Epithelial cell of prostate (primary cell): ENCODE measurements at regions not wholly inside any gene's neighbourhood (a gene's known extent, or its start where the extent isn't known, plus 50 kb on each side); places are given as distances from the start of the nearest gene placed in this dataset.
"Not testable (repeated sequence)": the region's sequence is repeated elsewhere in the genome, so short reads cannot be mapped to it uniquely, and the experiment has no call there.

ENCODE experiments used
- DNase-seq: peaks from one replicate; pipeline ENCODE4 v3.0.0-alpha.2; 2011; ENCODE audit warnings: low read depth, low spot score
- H3K27ac ChIP-seq: fragments of 450-650 bp; 2 replicates; pipeline ENCODE4 v1.5.1; 2017; ENCODE audit warnings: mild to moderate bottlenecking

DNA sequence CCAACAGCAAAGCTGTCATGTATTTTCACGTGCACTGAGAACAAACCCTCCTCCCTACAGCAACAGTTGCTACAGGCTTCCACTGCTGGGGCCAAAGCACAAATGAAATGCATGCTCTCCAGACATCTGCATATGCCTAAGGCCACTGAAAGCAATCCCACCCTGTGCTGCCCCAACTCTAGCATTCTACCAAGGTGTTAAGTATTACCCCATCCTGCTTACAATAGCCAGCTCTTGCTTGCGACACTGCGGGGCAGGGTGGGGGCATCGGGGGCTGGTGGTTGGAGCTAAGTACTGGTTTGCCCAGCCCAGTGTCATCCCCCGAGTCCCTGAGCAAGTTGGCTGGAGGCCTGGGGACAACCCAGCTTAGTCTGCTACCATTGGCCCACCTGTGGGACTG, 742.5 kb downstream of the TDRD15 start:
- no peak overlapping the region for H3K27ac ChIP-seq
- DNase-seq = no peak

DNA sequence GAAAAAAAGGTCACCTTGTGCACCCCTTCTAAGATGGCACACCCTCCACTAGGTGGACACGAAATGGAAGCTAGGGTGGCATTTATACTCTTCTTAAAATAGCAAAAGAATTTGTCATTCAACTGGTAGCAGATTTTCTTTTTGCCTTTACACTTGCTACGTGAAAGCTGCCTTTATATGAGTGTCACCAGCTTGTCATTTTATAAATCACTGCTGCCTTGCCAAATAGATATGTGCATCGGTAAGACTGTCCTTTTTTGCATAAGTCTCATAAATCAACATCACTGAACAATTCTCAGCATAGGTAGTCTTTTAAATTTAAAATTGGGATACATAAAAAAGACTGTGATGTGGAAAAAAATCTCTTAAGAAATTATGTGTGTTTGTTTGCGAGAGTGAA, 764.1 kb downstream of the TDRD15 start:
- no peak for DNase-seq
- H3K27ac ChIP-seq = no peak overlapping the region

DNA sequence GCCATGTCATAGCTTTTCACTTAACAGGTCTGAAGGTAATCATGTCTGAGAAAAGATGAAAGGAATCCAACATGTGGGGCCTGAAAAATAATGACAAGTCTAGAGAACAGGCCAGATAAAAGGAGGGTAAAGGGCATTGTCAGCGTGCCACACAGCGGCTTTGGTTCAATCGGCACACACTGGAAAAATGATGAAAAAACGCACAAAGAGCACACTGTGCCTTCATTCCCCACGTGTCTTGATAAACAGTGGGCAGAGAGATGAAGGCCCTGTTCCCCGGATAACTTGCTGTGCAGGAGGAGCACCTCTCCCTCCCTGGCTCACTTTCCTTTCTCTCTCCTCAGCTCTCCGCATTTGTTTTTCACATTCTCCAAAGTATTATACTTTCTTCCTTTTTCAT, 766.3 kb downstream of the TDRD15 start:
- H3K27ac ChIP-seq = no peak overlapping the region
- DNase-seq = no peak

DNA sequence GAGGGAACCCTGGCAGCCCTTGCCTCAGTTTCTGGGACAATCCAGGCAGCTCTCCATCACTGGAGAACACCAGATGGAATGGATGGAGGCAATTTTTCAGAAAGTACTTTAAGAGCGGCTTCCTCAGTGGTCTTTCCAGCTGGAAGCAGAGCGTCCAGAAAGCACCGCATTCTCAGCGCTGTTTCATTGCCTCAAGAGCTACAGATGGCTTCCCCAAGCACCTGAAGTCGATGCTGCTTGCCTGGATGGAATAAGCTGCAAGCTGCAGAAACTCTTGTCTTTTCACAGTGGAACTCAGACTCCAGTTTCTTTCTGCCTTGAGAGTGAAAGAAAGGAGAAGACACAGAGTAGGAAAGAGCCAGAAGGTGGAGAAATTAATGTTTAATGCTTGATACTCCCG, 766.9 kb downstream of the TDRD15 start:
- no peak overlapping the region for H3K27ac ChIP-seq

DNA sequence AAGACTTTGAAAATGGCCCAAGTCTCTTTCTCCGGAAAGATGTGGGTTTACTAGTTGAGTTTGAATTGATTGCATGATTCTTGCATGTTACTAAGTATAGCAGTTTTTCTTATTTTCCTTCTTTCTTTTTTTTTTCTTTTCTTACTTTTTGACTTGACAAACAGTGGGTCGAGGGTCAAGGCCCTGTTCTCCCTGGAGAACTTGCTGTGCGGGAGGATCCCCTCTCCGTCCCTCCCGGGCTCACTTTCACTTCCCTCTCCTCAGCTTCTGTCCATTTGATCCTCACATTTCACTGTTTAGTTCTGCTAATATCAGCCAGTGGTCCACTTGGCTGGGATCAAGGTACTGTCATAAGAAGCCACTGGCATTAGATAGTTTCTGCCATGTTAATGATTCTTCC, 767.4 kb downstream of the TDRD15 start:
- no peak overlapping the region for H3K27ac ChIP-seq
- DNase-seq = no peak

More for the DNA sequence above, 766.9 kb downstream of the TDRD15 start:
- no peak for DNase-seq

DNA sequence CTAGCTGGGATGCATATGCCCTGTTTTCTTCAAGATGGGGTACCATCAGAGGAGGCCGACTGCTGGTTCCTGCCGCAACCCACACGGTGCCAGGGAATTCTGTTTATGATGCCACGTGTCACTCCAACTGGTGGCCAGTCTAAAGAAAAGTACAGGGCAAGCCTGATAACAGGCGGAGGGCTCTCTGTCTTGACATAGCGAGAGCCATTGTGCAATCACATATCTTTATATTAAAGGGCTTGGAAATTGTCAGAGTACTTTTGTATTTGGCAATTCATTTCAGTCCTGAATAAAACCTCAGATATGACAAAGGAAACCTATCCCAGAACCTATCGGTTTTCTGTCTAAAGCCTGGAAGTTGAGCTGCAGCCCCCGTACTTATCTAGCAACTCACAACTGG, 768.4 kb downstream of the TDRD15 start:
- no peak for DNase-seq
- H3K27ac ChIP-seq = no peak overlapping the region

DNA sequence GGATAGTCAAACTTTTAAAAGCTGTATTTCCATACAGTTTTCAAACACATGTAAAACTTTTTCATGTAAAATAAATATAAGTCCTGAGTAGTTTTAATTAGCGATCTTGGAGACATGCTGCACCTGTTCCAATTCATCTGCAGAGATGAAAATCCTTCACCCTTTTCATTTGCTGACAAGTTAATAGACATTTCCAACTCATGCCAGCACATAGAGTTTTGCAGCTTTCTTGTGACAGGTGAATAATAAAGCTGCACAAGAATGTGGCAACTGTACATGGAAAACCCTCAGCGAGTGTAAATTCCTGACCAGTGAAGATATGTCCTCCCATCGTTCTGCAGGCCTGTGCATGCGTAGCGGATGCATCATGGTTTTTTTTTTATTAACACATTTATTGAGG, 771.4 kb downstream of the TDRD15 start:
- no peak for DNase-seq
- no peak overlapping the region for H3K27ac ChIP-seq

DNA sequence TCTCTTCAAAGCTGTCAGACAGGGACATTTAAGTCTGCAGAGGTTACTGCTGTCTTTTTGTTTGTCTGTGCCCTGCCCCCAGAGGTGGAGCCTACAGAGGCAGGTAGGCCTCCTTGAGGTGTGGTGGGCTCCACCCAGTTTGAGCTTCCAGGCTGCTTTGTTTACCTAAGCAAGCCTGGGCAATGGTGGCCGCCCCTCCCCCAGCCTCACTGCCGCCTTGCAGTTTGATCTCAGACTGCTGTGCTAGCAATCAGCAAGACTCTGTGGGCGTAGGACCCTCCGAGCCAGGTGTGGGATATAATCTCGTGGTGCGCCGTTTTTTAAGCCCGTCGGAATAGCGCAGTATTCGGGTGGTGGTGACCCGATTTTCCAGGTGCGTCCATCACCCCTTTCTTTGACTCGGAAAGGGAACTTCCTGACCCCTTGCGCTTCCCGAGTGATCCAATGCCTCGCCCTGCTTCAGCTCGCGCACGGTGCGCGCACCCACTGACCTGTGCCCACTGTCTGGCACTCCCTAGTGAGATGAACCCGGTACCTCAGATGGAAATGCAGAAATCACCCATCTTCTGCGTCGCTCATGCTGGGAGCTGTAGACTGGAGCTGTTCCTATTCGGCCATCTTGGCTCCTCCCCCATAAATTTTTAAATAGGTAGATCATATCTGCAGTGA, 785.1 kb downstream of the TDRD15 start:
- H3K27ac ChIP-seq, DNase-seq: not testable (repeated sequence)

DNA sequence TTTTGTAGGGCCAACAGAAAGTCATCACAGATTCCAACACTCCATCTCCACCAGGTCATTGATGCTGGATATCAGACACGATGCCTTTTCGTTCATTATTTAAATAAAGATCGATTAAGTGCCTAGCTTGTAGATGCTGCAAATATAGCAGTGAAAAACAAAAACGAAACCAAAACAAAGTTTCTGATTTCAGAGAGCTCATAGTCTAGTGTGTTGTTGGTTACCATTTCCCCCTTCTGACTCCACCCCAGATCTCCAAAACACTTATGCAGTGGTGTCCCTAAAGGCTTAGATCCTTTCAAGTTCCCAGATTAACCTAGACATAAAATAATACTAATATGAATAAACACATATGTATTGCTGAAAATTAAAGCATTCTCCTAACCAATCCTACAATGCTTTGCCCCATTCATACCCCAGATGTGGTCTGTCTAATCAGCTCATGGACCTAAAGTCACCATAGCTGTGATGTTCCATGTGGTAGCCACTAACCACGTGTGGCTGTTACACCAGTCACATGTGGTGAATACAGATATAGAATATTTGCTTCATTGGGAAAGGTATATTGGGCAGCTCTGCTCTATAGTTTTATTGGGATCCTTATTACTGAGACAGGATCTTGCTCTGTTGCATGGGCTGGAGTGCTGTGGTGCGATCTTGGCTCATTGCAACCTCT, 787.2 kb downstream of the TDRD15 start:
- DNase-seq = no peak

DNA sequence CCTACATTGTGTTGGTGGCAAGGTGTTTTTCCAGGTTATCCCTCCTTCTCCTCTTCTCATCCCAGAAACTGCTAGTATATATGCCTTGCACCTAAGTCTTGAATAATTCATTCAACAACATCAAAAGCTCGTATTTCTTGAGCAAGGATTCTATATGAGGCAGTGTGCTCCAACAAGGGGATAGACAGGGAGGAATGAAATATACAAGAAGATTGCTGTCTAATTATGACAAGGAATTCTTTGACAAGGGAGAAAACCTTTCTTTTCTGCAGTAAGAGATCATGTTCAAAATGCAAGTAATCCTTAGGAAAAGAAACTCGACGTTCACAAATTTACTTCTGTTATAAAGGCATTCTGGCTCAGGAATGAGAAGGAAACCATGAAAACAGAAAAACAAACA, 788.6 kb downstream of the TDRD15 start:
- H3K27ac ChIP-seq = no peak overlapping the region
- no peak for DNase-seq

More for the DNA sequence above, 787.2 kb downstream of the TDRD15 start:
- no peak overlapping the region for H3K27ac ChIP-seq

DNA sequence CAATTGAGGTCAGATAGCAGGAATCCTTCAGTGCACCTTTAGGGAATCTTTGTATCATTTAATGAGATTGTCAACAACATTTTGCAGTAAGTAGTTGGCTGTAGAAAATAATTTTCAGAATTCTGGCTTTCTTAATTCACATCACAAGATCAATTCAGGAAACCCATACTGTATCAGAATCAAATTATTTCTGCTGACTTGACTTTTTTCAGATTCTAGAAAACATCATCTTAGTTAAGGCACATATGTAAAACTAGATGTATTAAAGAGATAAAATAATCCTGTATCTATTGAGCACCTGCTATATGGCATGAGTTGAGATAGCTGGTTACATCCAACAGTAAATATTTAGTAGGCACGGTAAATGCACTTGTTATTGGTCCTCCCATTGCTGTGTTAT, 791.4 kb downstream of the TDRD15 start:
- H3K27ac ChIP-seq = no peak overlapping the region
- no peak for DNase-seq

DNA sequence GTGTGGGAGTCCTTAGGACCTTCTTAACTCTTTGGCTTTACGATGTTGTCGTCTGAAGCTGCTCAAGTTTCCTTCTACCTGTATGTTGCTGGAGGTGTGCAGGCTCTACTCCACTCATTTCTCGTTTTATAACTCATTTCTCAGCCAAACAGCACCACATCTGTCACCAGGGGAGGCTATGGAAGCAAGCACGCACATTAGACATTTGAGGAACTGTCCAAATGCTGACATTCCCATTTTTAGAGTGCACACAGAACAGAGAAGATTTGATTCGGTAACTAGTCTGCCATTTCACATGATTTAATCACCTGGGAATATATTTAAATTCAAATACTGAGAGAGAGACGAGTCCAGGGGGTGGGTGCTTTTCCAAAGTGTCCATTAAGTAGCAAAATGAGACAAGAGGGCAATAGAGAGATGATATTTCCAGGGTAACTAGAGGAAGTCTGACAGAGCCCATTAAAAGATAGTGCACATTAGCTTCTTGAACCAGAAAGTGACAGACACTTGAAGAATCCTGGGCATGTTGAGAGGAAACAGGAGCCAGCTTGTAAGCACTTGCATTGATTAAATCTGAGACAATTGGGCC, 793.3 kb downstream of the TDRD15 start:
- H3K27ac ChIP-seq = no peak overlapping the region
- DNase-seq = no peak

DNA sequence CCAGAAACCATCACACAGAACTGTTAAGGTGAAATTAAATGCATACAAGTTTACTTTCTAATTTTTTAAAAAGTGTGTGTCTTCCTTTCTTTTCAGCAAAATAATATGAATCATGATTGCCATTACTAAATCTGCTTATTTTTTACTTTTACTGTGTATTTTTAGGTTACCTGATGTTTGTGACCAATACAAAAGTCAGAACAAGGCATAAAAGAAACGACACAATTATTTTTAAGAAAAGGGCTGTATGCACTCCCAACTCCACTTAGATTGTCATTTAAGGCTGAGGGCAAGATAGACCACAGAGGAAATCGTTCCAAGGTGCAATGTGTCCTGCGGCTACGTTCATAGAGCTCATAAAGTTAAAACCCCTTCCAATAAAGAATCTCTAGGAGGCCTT, 797.0 kb downstream of the TDRD15 start:
- H3K27ac ChIP-seq = no peak overlapping the region
- DNase-seq = no peak

DNA sequence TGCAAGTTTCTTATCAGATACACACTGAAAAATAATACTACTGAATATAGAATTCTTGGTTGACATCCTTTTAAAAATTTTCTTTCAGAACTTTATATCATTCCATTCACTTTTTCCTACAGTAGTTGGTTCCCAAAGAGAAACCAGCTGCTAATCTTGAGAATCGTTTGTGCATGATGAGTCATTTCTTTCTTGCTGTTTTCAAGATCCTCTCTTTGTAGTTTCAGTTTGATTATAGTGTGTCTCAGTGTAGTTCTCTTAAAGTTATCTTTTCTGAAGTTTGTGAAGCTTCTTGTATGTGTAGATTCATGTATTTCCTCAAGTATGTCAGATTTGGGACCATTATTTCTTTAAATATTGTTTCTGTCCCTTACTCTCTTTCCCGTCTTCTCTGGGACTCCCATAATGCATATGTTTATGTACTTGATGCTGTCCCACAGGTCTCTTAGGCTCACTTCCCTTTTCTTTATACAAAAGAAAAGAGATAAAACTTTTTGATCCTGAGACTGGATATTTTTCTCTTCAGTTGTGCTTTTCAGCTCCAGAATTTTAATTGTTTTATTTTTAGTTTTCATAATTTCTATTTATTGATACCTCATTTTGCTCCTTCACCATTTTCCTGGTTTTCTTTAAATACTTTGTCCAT, 801.0 kb downstream of the TDRD15 start:
- no peak overlapping the region for H3K27ac ChIP-seq

DNA sequence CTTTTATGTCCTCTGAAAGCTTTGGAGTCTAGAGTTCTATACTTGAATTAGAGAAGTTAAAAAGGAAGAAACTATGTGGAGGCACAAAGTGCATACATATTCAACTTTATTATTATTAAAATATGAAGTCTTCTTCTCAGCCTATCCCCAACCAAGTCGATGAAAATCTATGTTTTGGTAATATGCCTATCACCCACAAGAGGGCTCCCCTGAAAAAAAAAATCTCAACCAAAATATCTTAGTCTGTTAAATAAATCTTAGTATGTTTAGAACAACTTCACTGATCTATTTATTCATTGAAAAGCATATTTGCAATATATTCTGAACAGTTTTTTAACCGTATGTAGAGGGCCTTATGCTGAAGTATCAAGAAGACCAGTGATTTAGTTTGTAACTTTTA, 804.5 kb downstream of the TDRD15 start:
- no peak for DNase-seq
- H3K27ac ChIP-seq = no peak overlapping the region

More for the DNA sequence above, 801.0 kb downstream of the TDRD15 start:
- no peak for DNase-seq

DNA sequence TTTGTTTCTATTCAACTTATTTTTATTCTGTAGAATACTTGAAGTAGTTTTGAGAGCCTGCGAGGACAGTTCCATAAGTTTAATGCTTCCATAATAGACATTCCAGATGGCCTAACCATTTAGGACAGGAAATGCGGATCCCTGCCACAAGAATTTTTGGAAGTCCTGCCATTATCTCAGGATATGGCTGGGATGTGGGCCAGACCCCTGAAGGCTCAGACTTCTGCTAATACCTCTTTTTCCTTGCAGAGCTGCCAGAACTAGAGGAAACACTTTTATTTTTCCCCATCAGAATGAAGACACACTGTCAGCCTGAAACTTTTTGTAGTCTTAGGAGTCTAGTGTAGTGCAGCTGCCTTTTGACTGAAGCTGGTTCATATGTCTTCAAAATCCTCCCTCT, 806.5 kb downstream of the TDRD15 start:
- H3K27ac ChIP-seq = no peak overlapping the region
- no peak for DNase-seq

DNA sequence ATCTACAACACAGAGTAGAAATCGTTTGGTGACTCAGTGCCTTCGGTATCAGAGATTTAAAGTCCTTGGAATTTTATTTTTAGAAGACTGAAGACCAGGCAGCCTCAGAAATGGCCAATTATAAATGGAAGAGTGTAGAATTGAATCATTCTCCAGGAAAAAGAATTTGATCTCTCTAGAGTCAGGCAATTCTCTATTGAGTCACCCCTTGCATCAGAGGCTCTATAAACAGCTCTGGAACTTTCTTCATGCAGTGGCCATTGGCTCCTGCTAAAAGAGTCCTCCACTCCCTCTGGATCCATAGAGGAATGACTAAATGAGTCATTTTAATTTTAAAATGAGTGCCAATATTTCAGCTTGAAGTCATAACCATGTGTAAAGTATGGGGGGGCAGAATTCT, 816.2 kb downstream of the TDRD15 start:
- DNase-seq = no peak

DNA sequence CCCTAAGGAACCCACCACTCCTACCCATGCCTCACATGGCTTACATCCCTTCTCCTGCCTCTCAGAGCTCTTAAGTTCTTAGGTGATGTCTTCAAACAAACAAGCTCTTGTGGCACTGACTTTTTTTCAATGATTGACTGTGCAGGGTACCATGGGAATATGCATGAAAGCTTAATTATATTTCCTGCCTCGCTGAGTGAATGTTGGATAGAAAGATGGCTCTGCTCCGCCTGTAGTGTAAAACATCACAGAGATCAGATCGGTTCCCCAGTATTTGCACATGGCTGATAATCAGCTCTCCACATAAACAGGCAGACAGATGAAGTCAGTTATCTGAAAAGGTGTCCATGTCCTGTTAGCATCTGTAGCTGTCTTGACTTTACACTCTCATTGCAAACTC, 820.8 kb downstream of the TDRD15 start:
- no peak for DNase-seq
- no peak overlapping the region for H3K27ac ChIP-seq

More for the DNA sequence above, 816.2 kb downstream of the TDRD15 start:
- H3K27ac ChIP-seq = no peak overlapping the region

DNA sequence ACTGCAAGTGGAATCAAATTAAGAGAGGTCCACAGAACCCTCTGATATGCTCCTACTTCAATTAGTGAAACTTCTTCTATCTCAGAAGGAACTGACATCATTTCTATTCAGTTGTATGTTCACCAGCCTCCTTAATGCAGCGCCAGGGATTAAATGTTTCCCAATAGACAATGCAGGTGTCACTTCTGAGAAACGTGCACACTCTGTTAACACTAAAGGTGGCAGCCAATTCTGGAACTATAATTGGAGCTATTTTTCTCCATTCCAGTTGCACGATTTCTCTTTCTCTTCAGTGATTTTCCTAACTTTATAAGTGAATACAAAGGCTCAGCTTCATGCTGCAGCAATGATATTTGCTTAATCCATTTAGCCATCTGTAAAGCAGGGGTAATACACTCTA, 821.9 kb downstream of the TDRD15 start:
- H3K27ac ChIP-seq = no peak overlapping the region
- no peak for DNase-seq

DNA sequence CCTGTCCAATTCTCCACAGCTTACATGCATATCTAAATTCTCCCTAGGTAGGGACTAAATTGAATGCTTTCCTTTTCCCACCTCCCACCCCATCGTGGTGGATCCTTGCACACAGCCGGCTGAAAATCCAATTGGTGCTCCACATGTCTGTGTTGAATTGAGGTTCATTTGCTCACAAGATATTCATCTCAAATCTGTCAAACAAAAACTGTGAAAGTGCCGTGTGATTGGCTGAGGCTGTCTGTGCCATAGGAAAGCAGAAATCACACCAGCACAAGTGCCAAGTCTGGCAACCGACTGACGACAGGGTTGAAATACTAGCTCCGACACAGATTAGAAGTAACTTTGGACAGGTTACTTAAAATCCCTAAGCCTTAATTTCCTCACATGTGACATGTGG, 823.3 kb downstream of the TDRD15 start:
- no peak for DNase-seq
- no peak overlapping the region for H3K27ac ChIP-seq

DNA sequence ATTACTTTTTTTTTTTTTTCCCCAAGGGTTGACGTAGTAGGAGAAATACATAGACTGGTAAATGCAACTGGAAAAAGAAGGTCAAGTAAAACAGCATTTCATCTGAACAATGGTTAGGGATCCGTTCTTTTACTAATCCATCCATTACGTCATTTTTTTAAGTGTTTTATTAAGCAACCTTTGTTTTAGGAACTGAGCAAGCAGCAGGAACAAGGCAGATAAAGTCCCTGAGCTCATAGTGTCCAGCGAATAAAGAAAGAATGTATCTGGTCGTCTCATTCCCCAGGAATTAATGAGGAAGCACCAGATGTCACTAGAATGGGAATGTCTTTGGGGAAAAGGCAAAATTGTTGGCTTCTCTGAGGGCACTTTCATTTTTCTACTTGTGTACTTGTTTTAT, 842.4 kb downstream of the TDRD15 start:
- no peak for DNase-seq
- H3K27ac ChIP-seq = no peak overlapping the region
